Fibroblast of the aortic adventitia (primary cell): ENCODE measurements at regions not wholly inside any gene's neighbourhood (a gene's known extent, or its start where the extent isn't known, plus 50 kb on each side); places are given as distances from the start of the nearest gene placed in this dataset.
A peak's percentile ranks its signal among the peaks of the same experiment; 100 is the strongest.

Experiments
- DNase-seq: peaks from one replicate; pipeline ENCODE4 v3.0.0-alpha.2; 2010; ENCODE audit warnings: low read depth
- H3K4me3 ChIP-seq: 2 replicates; pipeline ENCODE4 v1.5.1; 2011; ENCODE audit warnings: low read depth, mild to moderate bottlenecking, control low read depth, low read length, moderate library complexity
- CTCF ChIP-seq: IDR thresholded peaks from 2 replicates; pipeline ENCODE4 v1.5.1; 2011; ENCODE audit warnings: mild to moderate bottlenecking, low read length, control low read depth, inconsistent platforms; ENCODE audit not compliant: insufficient read depth

- H3K4me3 ChIP-seq, result no peak overlapping the region
- DNase-seq, result no peak
- TF ChIP-seq CTCF, result no peak
These were observed 153.6 kb downstream of the PFKFB3 start for GRCh38 chr10:6356280-6356793.

- no peak for TF ChIP-seq CTCF
- H3K4me3 ChIP-seq, result no peak overlapping the region
- DNase-seq, result no peak
These were observed 159.1 kb downstream of the PFKFB3 start for GRCh38 chr10:6361869-6362268.

GRCh38 chr10:6362879-6363278 lies 160.1 kb downstream of the PFKFB3 start:
- no peak for DNase-seq
- no peak for TF ChIP-seq CTCF
- H3K4me3 ChIP-seq, result no peak overlapping the region

- no peak overlapping the region for H3K4me3 ChIP-seq
- no peak for TF ChIP-seq CTCF
- no peak for DNase-seq
These were observed 160.8 kb downstream of the PFKFB3 start for GRCh38 chr10:6363511-6363910.

- no peak for DNase-seq
- H3K4me3 ChIP-seq, result no peak overlapping the region
- no peak for TF ChIP-seq CTCF
These were observed 161.6 kb downstream of the PFKFB3 start for GRCh38 chr10:6364283-6364682.

GRCh38 chr10:6364893-6365292 lies 162.2 kb downstream of the PFKFB3 start:
- H3K4me3 ChIP-seq, result no peak overlapping the region
- no peak for TF ChIP-seq CTCF
- no peak for DNase-seq

GRCh38 chr10:6365384-6365783 lies 162.7 kb downstream of the PFKFB3 start:
- no peak for TF ChIP-seq CTCF
- peak; percentile 40 for DNase-seq
- H3K4me3 ChIP-seq, result no peak overlapping the region
